WERI-Rb-1 (cell line): ENCODE measurements at regions not wholly inside any gene's neighbourhood (a gene's known extent, or its start where the extent isn't known, plus 50 kb on each side); places are given as distances from the start of the nearest gene placed in this dataset.

Source experiments
- DNase-seq: peaks from one replicate; pipeline ENCODE4 v3.0.0-alpha.2; 2020
- H3K27ac ChIP-seq: fragments of 250-450 bp; sonication (Bioruptor Pico); 2 replicates; pipeline ENCODE4 v1.5.1; 2020; ENCODE audit warnings: mild to moderate bottlenecking, moderate library complexity
- H3K27me3 ChIP-seq: fragments of 250-450 bp; sonication (Bioruptor Pico); 2 replicates; pipeline ENCODE4 v1.5.1; 2021; ENCODE audit warnings: mild to moderate bottlenecking, low read depth, moderate library complexity; ENCODE audit not compliant: insufficient read depth, severe bottlenecking
- H3K36me3 ChIP-seq: fragments of 250-450 bp; sonication (Bioruptor Pico); 2 replicates; pipeline ENCODE4 v1.5.1; 2020; ENCODE audit warnings: mild to moderate bottlenecking, moderate library complexity
- H3K4me3 ChIP-seq: 2 replicates; pipeline ENCODE4 v1.5.1; 2011; ENCODE audit warnings: low read depth, mild to moderate bottlenecking, control low read depth, low read length
- H3K9me3 ChIP-seq: fragments of 250-450 bp; sonication (Bioruptor Pico); 2 replicates; pipeline ENCODE4 v1.5.1; 2021; ENCODE audit warnings: mild to moderate bottlenecking, moderate library complexity; ENCODE audit not compliant: severe bottlenecking
- CTCF ChIP-seq: IDR thresholded peaks from 2 replicates; pipeline ENCODE4 v1.5.1; 2011; ENCODE audit warnings: low read depth, mild to moderate bottlenecking, control low read depth, inconsistent platforms, low read length

GRCh38 chr13:22454586-22454985 lies 726.2 kb upstream of the SGCG start:
- H3K27me3 ChIP-seq = peaks cover 77% of the 10 kb centered on the region
- H3K9me3 ChIP-seq = no peaks in the 10 kb centered on the region
- H3K4me3 ChIP-seq = no peak overlapping the region
- DNase-seq = no peak
- no peaks in the 10 kb centered on the region for H3K36me3 ChIP-seq
- H3K27ac ChIP-seq = no peak overlapping the region
- no peak for TF ChIP-seq CTCF

GRCh38 chr13:22455036-22455435 lies 725.7 kb upstream of the SGCG start:
- Histone ChIP-seq H3K9me3 (no peaks in the 10 kb centered on the region), H3K4me3 (no peak overlapping the region), H3K27me3 (peaks cover 75% of the 10 kb centered on the region), H3K27ac (no peak overlapping the region), H3K36me3 (no peaks in the 10 kb centered on the region)
- no peak for TF ChIP-seq CTCF
- no peak for DNase-seq

GRCh38 chr13:22461854-22462490 lies 718.8 kb upstream of the SGCG start:
- DNase-seq = no peak
- no peak overlapping the region for H3K27ac ChIP-seq
- TF ChIP-seq CTCF = no peak
- no peak overlapping the region for H3K4me3 ChIP-seq
- H3K36me3 ChIP-seq = no peaks in the 10 kb centered on the region
- H3K27me3 ChIP-seq = peaks cover 65% of the 10 kb centered on the region
- no peaks in the 10 kb centered on the region for H3K9me3 ChIP-seq

GRCh38 chr13:22463089-22463488 lies 717.7 kb upstream of the SGCG start:
- DNase-seq = no peak
- H3K4me3 ChIP-seq = no peak overlapping the region
- peaks cover 61% of the 10 kb centered on the region for H3K27me3 ChIP-seq
- TF ChIP-seq CTCF = no peak
- no peak overlapping the region for H3K27ac ChIP-seq
- H3K36me3 ChIP-seq = no peaks in the 10 kb centered on the region
- H3K9me3 ChIP-seq = no peaks in the 10 kb centered on the region

GRCh38 chr13:22468045-22468444 lies 712.7 kb upstream of the SGCG start:
- Histone ChIP-seq H3K27ac (no peak overlapping the region), H3K36me3 (no peaks in the 10 kb centered on the region), H3K9me3 (no peaks in the 10 kb centered on the region), H3K27me3 (peaks cover 80% of the 10 kb centered on the region), H3K4me3 (no peak overlapping the region)
- DNase-seq = no peak
- no peak for TF ChIP-seq CTCF

GRCh38 chr13:22468824-22469223 lies 712.0 kb upstream of the SGCG start:
- Histone ChIP-seq H3K9me3 (no peaks in the 10 kb centered on the region), H3K27ac (no peak overlapping the region), H3K27me3 (peaks cover 79% of the 10 kb centered on the region), H3K4me3 (no peak overlapping the region), H3K36me3 (no peaks in the 10 kb centered on the region)
- TF ChIP-seq CTCF = no peak
- no peak for DNase-seq
